Stromal cell of bone marrow (primary cell): ENCODE measurements at regions not wholly inside any gene's neighbourhood (a gene's known extent, or its start where the extent isn't known, plus 50 kb on each side); places are given as distances from the start of the nearest gene placed in this dataset.
"Not testable (repeated sequence)": the region's sequence is repeated elsewhere in the genome, so short reads cannot be mapped to it uniquely, and the experiment has no call there.

Experiments used
- DNase-seq: peaks from one replicate; pipeline ENCODE4 v3.0.0-alpha.2; 2012; ENCODE audit warnings: low read depth

GRCh38 chr3:161600173-161600572 is 103.6 kb downstream of the OTOL1 start:
- DNase-seq = no peak

- no peak for DNase-seq
Measured at GRCh38 chr3:161602475-161602874, 105.9 kb downstream of the OTOL1 start.

DNA sequence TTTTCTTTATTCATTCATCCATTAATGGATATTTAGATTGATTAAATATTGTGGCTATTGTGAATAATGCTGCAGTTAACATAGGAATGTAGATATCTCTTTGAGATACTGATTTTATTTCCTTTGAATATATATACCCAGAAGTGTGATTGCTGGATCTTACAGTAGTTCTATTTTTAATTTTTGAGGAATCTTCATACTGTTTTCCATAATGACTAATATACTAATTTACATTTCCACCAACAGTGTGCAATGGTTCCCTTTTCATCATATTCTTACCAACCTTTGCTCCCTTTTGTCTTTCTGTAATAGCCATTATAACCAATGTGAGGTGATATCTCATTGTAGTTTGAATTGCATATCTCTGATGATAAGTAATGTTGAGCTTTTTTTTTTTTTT is 106.3 kb downstream of the OTOL1 start:
- no peak for DNase-seq

DNA sequence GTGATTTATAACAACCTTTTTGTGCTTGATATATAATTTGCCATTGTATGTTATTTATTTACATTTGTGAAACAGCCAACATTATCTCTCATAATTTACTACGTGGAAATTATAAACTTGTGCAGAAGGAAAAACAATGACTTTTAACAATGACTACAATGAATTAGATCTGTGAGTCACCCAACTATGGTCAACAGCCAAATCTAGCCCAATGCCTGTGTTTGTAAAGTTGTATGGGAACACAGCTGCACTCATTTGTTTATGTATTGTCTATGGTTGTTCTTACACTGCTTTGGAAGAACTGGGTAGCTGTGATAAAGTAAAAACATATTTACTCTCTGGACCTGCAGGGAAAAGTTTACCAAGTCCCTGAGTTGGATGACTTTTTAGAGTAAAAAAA is 110.4 kb downstream of the OTOL1 start:
- no peak for DNase-seq

DNA sequence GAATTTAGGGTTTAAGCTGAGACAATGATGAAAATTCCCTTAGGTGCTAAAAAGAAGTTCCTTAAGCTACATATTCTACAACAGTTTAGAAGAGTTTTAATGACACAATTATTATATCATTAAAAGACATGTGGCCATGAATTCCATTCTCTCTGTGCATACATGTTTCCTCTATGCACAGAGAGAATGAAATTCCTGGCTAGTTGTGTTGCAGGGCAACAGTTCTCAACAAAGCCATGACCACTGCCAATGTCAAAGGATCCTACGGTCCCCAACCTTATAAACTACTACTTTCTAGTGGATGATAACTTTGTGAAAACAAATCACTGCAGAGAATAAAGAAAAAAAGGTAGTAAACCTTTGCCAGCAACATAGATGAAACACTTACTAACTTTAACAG is 122.7 kb downstream of the OTOL1 start:
- no peak for DNase-seq

- DNase-seq = no peak
Measured at GRCh38 chr3:161630794-161631193, 134.2 kb downstream of the OTOL1 start.

GRCh38 chr3:161631536-161631935 is 134.9 kb downstream of the OTOL1 start:
- DNase-seq = no peak

DNA sequence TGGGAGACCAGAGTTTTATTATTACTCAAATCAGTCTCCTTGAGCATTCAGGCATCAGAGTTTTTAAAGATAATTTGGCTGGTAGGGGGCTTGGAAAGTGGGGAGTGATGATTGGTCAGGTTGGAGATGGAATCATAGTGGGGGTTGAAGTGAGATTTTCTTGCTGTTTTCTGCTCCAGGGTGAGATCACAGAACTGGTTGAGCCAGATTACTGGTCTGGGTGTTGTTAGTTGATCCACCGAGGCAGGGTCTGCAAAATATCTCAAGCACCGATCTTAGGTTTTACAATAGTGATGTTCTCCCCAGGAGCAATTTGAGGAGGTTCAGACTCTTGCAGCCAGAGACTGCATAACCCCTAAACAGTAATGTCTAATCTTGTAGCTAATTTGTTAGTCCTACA is 141.0 kb downstream of the OTOL1 start:
- DNase-seq = no peak

DNA sequence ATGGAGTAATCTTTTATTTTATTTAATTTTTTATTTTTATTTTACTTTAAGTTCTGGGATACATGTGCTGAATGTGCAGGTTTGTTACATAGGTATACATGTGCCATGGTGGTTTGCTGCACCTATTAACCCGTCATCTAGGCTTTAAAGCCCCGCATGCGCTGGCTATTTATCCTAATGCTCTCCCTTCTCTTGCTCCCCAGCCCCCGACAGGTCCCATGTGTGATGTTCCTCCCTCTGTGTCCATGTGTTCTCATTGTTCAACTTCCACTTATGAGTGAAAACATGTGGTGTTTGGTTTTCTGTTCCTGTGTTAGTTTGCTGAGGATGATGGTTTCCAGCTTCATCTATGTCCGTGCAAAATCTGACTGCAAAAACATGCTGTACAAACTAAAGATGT is 142.5 kb downstream of the OTOL1 start:
- DNase-seq = not testable (repeated sequence)

DNA sequence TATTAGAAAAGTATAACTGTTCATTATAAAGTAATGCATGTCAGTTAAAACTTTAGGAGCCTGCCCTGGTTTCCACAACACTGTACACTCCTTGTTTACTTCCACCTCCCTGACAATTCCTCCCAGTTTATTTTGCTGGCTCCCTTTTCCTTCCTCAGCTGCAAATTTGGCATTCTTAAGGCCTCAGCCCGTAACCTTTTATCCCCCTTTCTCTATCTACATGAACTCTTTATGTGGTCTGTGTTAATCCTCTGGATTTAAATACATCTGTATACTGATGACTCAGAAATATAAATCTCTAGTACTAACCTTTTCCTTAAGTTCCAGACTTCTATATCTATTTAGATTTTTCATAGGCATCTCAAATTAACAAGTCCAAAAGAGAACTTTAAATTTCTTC is 143.6 kb downstream of the OTOL1 start:
- no peak for DNase-seq

- DNase-seq = no peak
Measured at GRCh38 chr3:161641287-161641686, 144.7 kb downstream of the OTOL1 start.

- DNase-seq = no peak
Measured at GRCh38 chr3:161644891-161645635, 148.5 kb downstream of the OTOL1 start.

- no peak for DNase-seq
Measured at GRCh38 chr3:161647936-161648470, 151.4 kb downstream of the OTOL1 start.

- no peak for DNase-seq
Measured at GRCh38 chr3:161649900-161650484, 153.4 kb downstream of the OTOL1 start.

DNA sequence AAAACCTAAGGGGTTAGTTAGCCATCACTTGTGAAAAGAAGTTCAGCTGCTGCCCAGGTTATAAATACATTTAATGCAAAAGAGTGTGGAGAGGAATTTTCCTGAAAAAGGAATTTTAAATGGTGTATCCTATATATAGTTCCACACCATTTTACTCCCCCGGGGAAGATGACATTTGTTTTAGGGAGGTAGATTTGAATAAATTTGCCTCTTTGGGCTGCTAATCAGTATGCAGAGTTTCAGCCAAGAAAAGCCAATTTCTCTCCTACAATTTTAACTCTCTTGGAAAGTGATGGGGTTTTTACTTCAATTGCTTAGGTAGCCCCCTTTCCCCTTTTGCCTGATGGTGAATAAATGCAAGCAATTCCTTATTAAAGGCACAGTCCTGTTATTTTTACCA is 161.2 kb downstream of the OTOL1 start:
- DNase-seq = no peak

DNA sequence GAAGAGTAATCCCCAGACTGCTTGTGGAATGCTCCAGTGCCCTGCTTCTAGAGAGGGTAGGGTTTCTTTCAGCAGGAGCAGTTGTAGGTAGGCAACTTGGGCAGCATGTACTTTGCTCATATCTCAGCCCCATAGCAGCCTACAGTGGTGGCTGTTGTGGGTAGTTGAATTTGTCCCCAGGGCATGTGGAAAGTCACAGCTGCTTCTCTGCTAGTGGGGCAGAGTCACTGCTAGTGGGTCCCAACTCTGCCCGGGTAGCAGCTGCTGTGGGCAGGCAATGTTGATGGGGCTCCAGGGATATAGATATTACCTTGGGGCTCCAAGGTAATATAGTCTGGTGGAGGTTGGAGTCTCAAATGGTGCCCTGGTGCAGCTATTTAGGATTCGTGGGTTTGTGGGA is 174.5 kb downstream of the OTOL1 start:
- DNase-seq = no peak

DNA sequence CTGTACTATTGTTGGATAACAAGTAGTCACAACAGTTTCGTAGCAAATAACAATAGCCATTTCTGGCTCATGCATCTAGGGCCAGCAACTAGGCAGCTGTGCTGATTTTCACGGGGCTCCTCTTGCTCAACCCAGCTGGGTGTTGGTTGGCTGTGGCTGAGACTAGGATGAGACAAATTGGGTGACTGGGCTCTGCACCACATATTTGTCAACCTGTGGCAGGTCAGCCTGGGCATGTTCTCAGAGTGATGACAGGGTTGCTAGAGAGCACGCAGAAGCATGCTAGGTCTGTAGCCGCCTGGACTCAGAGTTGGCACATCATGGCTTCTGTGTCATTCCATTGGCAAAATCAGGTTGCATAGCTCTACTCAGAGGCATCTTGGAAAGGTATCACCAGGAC is 175.9 kb downstream of the OTOL1 start:
- DNase-seq = no peak

DNA sequence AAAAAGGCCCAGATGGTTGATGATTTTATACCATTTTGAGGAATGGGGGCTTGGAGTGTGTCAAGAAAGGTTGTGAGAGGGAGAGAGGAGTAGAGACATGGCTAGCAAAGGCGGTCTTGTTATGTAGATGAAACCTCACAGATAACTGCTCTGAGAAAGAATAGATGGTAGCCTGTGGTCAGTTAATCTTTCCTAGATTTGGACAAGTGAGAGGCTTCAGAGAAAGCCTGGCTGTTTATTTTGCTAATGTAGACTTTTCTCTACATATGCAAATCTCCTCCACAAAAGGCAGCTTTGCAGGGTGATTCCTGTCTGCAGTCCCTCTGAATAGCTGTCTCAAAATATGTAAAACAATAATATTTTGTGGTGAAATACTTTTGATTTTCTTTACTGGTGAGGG is 177.3 kb downstream of the OTOL1 start:
- DNase-seq = no peak

- no peak for DNase-seq
Measured at GRCh38 chr3:161674402-161674801, 177.8 kb downstream of the OTOL1 start.

DNA sequence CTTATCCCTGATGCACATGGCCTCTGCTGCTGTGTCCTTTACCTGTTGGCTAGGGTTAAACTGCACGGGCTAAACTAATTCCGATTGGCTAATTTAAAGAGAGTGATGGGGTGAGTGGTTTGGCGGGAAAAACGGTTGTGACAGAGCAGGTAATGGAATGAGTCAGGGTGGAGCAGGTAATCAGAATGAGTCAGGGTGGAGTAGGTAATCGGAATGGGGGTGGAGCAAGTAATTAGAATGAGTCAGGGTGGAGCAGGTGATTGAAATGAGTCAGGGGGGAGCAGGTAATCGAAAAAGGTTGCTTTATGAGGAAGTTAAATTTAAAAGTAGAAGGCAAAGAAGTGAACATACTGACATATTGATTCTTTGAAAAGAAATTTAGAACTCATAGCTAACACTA is 185.2 kb downstream of the OTOL1 start:
- DNase-seq = not testable (repeated sequence)

GRCh38 chr3:161682715-161683114 is 186.1 kb downstream of the OTOL1 start:
- no peak for DNase-seq

DNA sequence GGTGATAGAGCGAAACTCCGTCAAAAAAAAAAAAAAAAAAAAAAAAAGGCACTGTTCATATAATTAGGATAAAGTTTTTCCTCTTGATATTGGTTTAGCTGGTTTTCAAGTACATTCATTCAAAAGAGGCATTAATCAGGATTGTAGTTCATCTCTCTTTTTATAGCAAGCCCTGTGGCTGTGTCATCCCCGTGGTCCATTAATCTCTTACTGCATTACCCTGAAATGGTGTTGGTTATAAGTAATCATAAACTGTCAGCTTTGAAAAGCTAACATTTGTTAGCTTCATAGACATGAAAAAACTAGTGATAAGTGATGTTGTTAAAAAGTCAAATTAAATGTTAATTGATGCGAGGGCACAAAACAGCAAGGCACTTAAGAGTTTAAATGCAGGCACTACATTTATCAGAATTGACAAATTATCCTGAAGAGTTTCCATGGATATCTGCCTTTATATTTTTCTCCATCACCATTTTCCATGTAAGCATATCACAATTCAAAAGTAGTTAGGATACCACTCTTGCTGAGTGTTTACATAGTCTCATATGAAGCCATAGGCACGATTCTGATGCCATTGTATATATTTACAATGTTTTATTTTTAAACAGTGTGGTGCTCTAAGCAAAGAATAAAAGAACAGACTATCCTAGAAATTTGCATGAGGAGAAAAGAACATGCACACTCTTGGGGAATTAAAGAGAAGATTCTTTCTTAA is 193.1 kb downstream of the OTOL1 start:
- no peak for DNase-seq

DNA sequence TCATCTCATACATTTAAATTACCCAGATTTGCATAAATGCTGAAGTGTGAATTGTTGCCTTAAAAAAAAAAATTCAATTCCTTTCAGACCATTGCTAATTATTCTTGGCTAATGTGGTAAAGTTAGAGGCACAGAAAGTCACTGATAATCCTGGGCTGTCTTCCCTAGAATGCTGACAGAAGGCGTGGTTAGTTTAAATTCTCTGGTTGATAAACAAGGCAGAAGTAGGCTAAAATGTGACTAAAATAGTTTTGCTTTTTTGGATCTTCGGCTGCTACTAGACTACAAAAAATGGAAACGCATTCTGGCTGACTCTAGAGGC is 193.7 kb downstream of the OTOL1 start:
- no peak for DNase-seq
